ENCODE measurements at regions not wholly inside any gene's neighbourhood (a gene's known extent, or its start where the extent isn't known, plus 50 kb on each side); places are given as distances from the start of the nearest gene placed in this dataset.
"Not testable (repeated sequence)": the region's sequence is repeated elsewhere in the genome, so short reads cannot be mapped to it uniquely, and the experiment has no call there.

GRCh38 chr1:149274493-149274892 lies 171.1 kb upstream of the NBPF9 start:
- not testable (repeated sequence) for TF ChIP-seq CTCF (conservative IDR thresholded peaks at IDR 0.05); EZH2 (IDR thresholded peaks at IDR 0.05; ENCODE audit: low read depth)

Measured in PC-9 (cell line).